WTC11 (cell line): ENCODE measurements at regions not wholly inside any gene's neighbourhood (a gene's known extent, or its start where the extent isn't known, plus 50 kb on each side); places are given as distances from the start of the nearest gene placed in this dataset.

Experiments
- FOXP1 ChIP-seq: sonication (generic); formaldehyde crosslinking; IDR thresholded peaks from 2 replicates; pipeline ENCODE4 v1.8.0; 2022; ENCODE audit warnings: missing genetic modification reagents, mild to moderate bottlenecking, moderate library complexity, borderline replicate concordance
- GTF2I ChIP-seq: fragments of 250-450 bp; sonication (Bioruptor Pico); conservative IDR thresholded peaks from 2 replicates; pipeline ENCODE4 v1.4.0; 2021; ENCODE audit warnings: mild to moderate bottlenecking
- IRF2 ChIP-seq: sonication (generic); formaldehyde crosslinking; IDR thresholded peaks from 2 replicates; pipeline ENCODE4 v1.8.0; 2022; ENCODE audit warnings: low read depth, missing genetic modification reagents, borderline replicate concordance
- JUN ChIP-seq: sonication (generic); formaldehyde crosslinking; IDR thresholded peaks from 2 replicates; pipeline ENCODE4 v1.8.0; 2023; ENCODE audit warnings: mild to moderate bottlenecking, missing genetic modification reagents
- MAX ChIP-seq: sonication (generic); formaldehyde crosslinking; IDR thresholded peaks from 2 replicates; pipeline ENCODE4 v1.8.0; 2022; ENCODE audit warnings: mild to moderate bottlenecking, missing genetic modification reagents
- NFATC4 ChIP-seq: fragments of 250-450 bp; sonication (Bioruptor Pico); IDR thresholded peaks from 2 replicates; pipeline ENCODE4 v1.9.0; 2021; ENCODE audit warnings: mild to moderate bottlenecking
- STAT6 ChIP-seq: sonication (generic); formaldehyde crosslinking; conservative IDR thresholded peaks from 2 replicates; pipeline ENCODE4 v1.8.1; 2023; ENCODE audit warnings: mild to moderate bottlenecking, low read depth, missing genetic modification reagents, moderate library complexity
- TEAD1 ChIP-seq: sonication (generic); formaldehyde crosslinking; IDR thresholded peaks from 2 replicates; pipeline ENCODE4 v1.8.0; 2022; ENCODE audit warnings: mild to moderate bottlenecking, missing genetic modification reagents
- ZNF232 ChIP-seq: sonication (generic); formaldehyde crosslinking; IDR thresholded peaks from 2 replicates; pipeline ENCODE4 v1.8.0; 2022; ENCODE audit warnings: mild to moderate bottlenecking, missing genetic modification reagents
- ZNF263 ChIP-seq: sonication (generic); formaldehyde crosslinking; IDR thresholded peaks from 2 replicates; pipeline ENCODE4 v1.8.1; 2022; ENCODE audit warnings: low read depth, mild to moderate bottlenecking, moderate library complexity, missing genetic modification reagents
- TF ChIP-seq, protein P1 (sequence below): sonication (generic); formaldehyde crosslinking; IDR thresholded peaks from 2 replicates; pipeline ENCODE4 v1.8.1; 2023; ENCODE audit warnings: mild to moderate bottlenecking, missing genetic modification reagents
- TF ChIP-seq, protein P2 (sequence below): fragments of 200-600 bp; IDR thresholded peaks from 2 replicates; pipeline ENCODE4 v1.8.0; 2022; ENCODE audit warnings: antibody characterized with exemption
- TF ChIP-seq, protein P3 (sequence below): sonication (generic); formaldehyde crosslinking; conservative IDR thresholded peaks from 2 replicates; pipeline ENCODE4 v1.8.1; 2022; ENCODE audit warnings: mild to moderate bottlenecking, missing genetic modification reagents
- TF ChIP-seq, protein P4 (sequence below): sonication (generic); formaldehyde crosslinking; IDR thresholded peaks from 2 replicates; pipeline ENCODE4 v1.8.0; 2022; ENCODE audit warnings: mild to moderate bottlenecking, missing genetic modification reagents

DNA sequence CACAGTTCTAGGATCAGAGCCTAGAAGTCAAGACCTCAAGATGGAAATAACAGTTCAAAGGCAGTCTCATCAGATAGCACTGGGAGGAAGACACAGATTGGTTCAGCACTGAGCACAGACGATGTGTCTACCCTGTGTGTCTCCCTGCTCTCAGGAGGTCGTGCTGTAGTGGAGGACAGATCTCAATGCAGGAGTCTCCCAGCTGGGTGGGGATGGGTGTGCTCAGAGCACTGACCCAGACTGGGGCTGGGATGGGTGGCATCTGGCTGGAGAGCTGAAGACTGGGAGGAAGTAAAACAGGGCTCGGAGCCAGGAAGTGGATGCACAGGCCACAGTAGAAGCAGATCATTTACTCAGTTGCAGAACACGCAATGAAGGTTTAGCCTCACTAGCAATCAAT lies 69.5 kb upstream of the GDF10 start:
- TF ChIP-seq, protein P1, sequence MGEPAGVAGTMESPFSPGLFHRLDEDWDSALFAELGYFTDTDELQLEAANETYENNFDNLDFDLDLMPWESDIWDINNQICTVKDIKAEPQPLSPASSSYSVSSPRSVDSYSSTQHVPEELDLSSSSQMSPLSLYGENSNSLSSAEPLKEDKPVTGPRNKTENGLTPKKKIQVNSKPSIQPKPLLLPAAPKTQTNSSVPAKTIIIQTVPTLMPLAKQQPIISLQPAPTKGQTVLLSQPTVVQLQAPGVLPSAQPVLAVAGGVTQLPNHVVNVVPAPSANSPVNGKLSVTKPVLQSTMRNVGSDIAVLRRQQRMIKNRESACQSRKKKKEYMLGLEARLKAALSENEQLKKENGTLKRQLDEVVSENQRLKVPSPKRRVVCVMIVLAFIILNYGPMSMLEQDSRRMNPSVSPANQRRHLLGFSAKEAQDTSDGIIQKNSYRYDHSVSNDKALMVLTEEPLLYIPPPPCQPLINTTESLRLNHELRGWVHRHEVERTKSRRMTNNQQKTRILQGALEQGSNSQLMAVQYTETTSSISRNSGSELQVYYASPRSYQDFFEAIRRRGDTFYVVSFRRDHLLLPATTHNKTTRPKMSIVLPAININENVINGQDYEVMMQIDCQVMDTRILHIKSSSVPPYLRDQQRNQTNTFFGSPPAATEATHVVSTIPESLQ (CRISPR knock-in tag) = no peak
- TF ChIP-seq STAT6 (CRISPR knock-in tag) (no peak), MAX (CRISPR knock-in tag) (no peak), ZNF232 (CRISPR knock-in tag) (no peak), NFATC4 (CRISPR knock-in tag) (no peak), JUN (CRISPR knock-in tag) (no peak), TEAD1 (CRISPR knock-in tag) (no peak), IRF2 (CRISPR knock-in tag) (no peak), GTF2I (CRISPR knock-in tag) (no peak), FOXP1 (CRISPR knock-in tag) (no peak), ZNF263 (CRISPR knock-in tag) (no peak)
- TF ChIP-seq, protein P2, sequence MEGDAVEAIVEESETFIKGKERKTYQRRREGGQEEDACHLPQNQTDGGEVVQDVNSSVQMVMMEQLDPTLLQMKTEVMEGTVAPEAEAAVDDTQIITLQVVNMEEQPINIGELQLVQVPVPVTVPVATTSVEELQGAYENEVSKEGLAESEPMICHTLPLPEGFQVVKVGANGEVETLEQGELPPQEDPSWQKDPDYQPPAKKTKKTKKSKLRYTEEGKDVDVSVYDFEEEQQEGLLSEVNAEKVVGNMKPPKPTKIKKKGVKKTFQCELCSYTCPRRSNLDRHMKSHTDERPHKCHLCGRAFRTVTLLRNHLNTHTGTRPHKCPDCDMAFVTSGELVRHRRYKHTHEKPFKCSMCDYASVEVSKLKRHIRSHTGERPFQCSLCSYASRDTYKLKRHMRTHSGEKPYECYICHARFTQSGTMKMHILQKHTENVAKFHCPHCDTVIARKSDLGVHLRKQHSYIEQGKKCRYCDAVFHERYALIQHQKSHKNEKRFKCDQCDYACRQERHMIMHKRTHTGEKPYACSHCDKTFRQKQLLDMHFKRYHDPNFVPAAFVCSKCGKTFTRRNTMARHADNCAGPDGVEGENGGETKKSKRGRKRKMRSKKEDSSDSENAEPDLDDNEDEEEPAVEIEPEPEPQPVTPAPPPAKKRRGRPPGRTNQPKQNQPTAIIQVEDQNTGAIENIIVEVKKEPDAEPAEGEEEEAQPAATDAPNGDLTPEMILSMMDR = no peak
- TF ChIP-seq, protein P3, sequence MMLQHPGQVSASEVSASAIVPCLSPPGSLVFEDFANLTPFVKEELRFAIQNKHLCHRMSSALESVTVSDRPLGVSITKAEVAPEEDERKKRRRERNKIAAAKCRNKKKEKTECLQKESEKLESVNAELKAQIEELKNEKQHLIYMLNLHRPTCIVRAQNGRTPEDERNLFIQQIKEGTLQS (CRISPR knock-in tag) = no peak
- TF ChIP-seq, protein P4, sequence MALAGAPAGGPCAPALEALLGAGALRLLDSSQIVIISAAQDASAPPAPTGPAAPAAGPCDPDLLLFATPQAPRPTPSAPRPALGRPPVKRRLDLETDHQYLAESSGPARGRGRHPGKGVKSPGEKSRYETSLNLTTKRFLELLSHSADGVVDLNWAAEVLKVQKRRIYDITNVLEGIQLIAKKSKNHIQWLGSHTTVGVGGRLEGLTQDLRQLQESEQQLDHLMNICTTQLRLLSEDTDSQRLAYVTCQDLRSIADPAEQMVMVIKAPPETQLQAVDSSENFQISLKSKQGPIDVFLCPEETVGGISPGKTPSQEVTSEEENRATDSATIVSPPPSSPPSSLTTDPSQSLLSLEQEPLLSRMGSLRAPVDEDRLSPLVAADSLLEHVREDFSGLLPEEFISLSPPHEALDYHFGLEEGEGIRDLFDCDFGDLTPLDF (CRISPR knock-in tag) = no peak
